Keratinocyte (primary cell): ENCODE measurements at regions not wholly inside any gene's neighbourhood (a gene's known extent, or its start where the extent isn't known, plus 50 kb on each side); places are given as distances from the start of the nearest gene placed in this dataset.

Source experiments
- DNase-seq: peaks from one replicate; pipeline ENCODE4 v3.0.0-alpha.2; 2011; ENCODE audit warnings: low read depth, missing footprints, low spot score
- FAIRE-seq: peaks from 2 replicates; lab custom pipeline; 2011; peaks lifted over from hg19 to GRCh38; lab: Jason Lieb, UNC
- H2AFZ ChIP-seq: 2 replicates; pipeline ENCODE4 v1.6.0; 2012; ENCODE audit warnings: low read length, control low read depth, inconsistent platforms; ENCODE audit not compliant: control insufficient read depth
- H3K27ac ChIP-seq: 2 replicates; pipeline ENCODE4 v1.5.1; 2011; ENCODE audit warnings: low read length; ENCODE audit not compliant: control insufficient read depth, insufficient read depth
- H3K27me3 ChIP-seq: 3 replicates; pipeline ENCODE4 v1.6.0; 2011; ENCODE audit warnings: low read length; ENCODE audit not compliant: control insufficient read depth, insufficient read depth; ENCODE audit errors: extremely low read depth
- H3K36me3 ChIP-seq, 2 experiments: 2 replicates in 1 of 2; 3 replicates in 1 of 2; pipeline ENCODE4 v1.5.1; 2011; ENCODE audit warnings: low read length in 2 of 2, mild to moderate bottlenecking in 1 of 2; ENCODE audit not compliant: control insufficient read depth in 2 of 2, insufficient read depth in 2 of 2; ENCODE audit errors: extremely low read depth in 1 of 2
- H3K4me1 ChIP-seq: 3 replicates; pipeline ENCODE4 v1.5.1; 2011; ENCODE audit warnings: low read length; ENCODE audit not compliant: control insufficient read depth, insufficient read depth; ENCODE audit errors: extremely low read depth
- H3K4me2 ChIP-seq: 3 replicates; pipeline ENCODE4 v1.6.0; 2011; ENCODE audit warnings: low read depth, low read length; ENCODE audit not compliant: control insufficient read depth, insufficient read depth; ENCODE audit errors: extremely low read depth
- H3K4me3 ChIP-seq, 3 experiments: fragments of 200-600 bp in 1 of 3; sonication (generic) in 1 of 3; 2 replicates in 2 of 3; 3 replicates in 1 of 3; pipeline ENCODE4 v1.5.1; 2011 to 2016; ENCODE audit warnings: low read length in 3 of 3, mild to moderate bottlenecking in 3 of 3, control low read depth in 2 of 3, inconsistent platforms in 1 of 3, low read depth in 1 of 3, mixed read lengths in 1 of 3, mixed run types in 1 of 3, moderate library complexity in 1 of 3; ENCODE audit not compliant: control insufficient read depth in 2 of 3, insufficient read depth in 2 of 3; ENCODE audit errors: extremely low read depth in 1 of 3
- H3K79me2 ChIP-seq: 2 replicates; pipeline ENCODE4 v1.6.0; 2012; ENCODE audit warnings: low read length; ENCODE audit not compliant: control insufficient read depth, insufficient read depth
- H3K9ac ChIP-seq: 3 replicates; pipeline ENCODE4 v1.6.0; 2011; ENCODE audit warnings: low read length; ENCODE audit not compliant: control insufficient read depth, insufficient read depth; ENCODE audit errors: extremely low read depth
- H3K9me1 ChIP-seq: 3 replicates; pipeline ENCODE4 v1.6.0; 2011; ENCODE audit warnings: low read length; ENCODE audit not compliant: control insufficient read depth, insufficient read depth; ENCODE audit errors: extremely low read depth
- H3K9me3 ChIP-seq: 2 replicates; pipeline ENCODE4 v1.5.1; 2012; ENCODE audit warnings: low read depth, low read length; ENCODE audit not compliant: control insufficient read depth
- H4K20me1 ChIP-seq: 3 replicates; pipeline ENCODE4 v1.6.0; 2011; ENCODE audit warnings: low read length; ENCODE audit not compliant: control insufficient read depth, insufficient read depth; ENCODE audit errors: extremely low read depth
- CTCF ChIP-seq, 3 experiments: IDR thresholded peaks in 1 of 3; conservative IDR thresholded peaks in 1 of 3; optimal IDR thresholded peaks in 1 of 3; 2 replicates in 2 of 3; 3 replicates in 1 of 3; pipeline versions ENCODE3 to v1.5.1; 2011; ENCODE audit warnings: low read length in 3 of 3, mild to moderate bottlenecking in 3 of 3, moderate library complexity in 2 of 3, control low read depth in 1 of 3, inconsistent platforms in 1 of 3; ENCODE audit not compliant: insufficient read depth in 2 of 3; ENCODE audit errors: extremely low read depth in 1 of 3
- EZH2 ChIP-seq: IDR thresholded peaks from one replicate; pipeline ENCODE4 v1.6.1; 2012; ENCODE audit warnings: inconsistent platforms, mild to moderate bottlenecking, low read length, moderate library complexity
- dilution Hi-C: fragments of 300-500 bp; cut with MboI; formaldehyde crosslinking; loops from one replicate; pipeline ENCODE4 v1.7.0; 2020; ENCODE audit warnings: low sequenced_read_pairs; ENCODE audit not compliant: extremely low pct_ligation_motif_present

DNA sequence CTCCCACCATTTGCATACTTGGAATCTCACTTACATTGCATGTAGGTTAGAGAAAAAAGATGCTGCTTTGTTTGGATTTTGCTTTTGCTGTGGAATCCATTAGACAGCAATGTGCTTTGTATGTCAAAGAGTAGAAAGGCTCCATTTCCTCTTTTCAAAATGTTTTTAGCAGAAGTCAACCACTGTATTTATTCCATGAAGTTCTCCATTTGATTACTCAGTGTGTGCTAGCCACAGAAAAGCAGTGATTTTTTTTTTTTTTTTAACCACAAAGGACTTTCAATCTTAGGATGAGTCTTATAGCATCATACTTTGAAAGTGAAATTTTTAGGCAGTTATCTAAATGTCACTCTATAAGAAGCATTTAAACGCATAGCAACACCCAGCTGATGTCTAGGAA lies 285.0 kb upstream of the ADAMTS9 start:
- Histone ChIP-seq H3K27me3 (no peaks in the 10 kb centered on the region), H3K9ac (no peak overlapping the region), H3K4me2 (no peak overlapping the region), H3K4me3 (no peak overlapping the region), H3K4me1 (peaks cover 21% of the 10 kb centered on the region), H3K36me3 (no peaks in the 10 kb centered on the region), H3K27ac (no peak overlapping the region), H3K9me1 (no peaks in the 10 kb centered on the region), H2AFZ (no peak overlapping the region), H3K79me2 (no peaks in the 10 kb centered on the region), H4K20me1 (no peaks in the 10 kb centered on the region), H3K9me3 (no peaks in the 10 kb centered on the region)
- FAIRE-seq (no peak), DNase-seq (no peak)
- TF ChIP-seq EZH2 = no peak
- no peak for TF ChIP-seq CTCF (optimal IDR thresholded peaks at IDR 0.05 in 1 of 3, IDR thresholded peaks at IDR 0.05 in 1 of 3, conservative IDR thresholded peaks at IDR 0.05 in 1 of 3; ENCODE audit: extremely low read depth in 1 of 3, insufficient read depth in 2 of 3, low read length in 3 of 3)
- dilution Hi-C loops = no loop called here

- dilution Hi-C loops = no loop called here
- H3K36me3 ChIP-seq = no peaks in the 10 kb centered on the region
- H3K27me3 ChIP-seq = no peaks in the 10 kb centered on the region
- H4K20me1 ChIP-seq = no peaks in the 10 kb centered on the region
- no peak for FAIRE-seq
- H3K4me2 ChIP-seq = no peak overlapping the region
- no peaks in the 10 kb centered on the region for H3K79me2 ChIP-seq
- H3K4me3 ChIP-seq = no peak overlapping the region
- no peaks in the 10 kb centered on the region for H3K9me3 ChIP-seq
- no peak for TF ChIP-seq EZH2
- no peak for TF ChIP-seq CTCF (optimal IDR thresholded peaks at IDR 0.05 in 1 of 3, IDR thresholded peaks at IDR 0.05 in 1 of 3, conservative IDR thresholded peaks at IDR 0.05 in 1 of 3; ENCODE audit: extremely low read depth in 1 of 3, insufficient read depth in 2 of 3, low read length in 3 of 3)
- no peak overlapping the region for H3K27ac ChIP-seq
- no peaks in the 10 kb centered on the region for H3K9me1 ChIP-seq
- peaks cover 10% of the 10 kb centered on the region for H3K4me1 ChIP-seq
- DNase-seq = no peak
- H3K9ac ChIP-seq = no peak overlapping the region
- no peak overlapping the region for H2AFZ ChIP-seq
Measured at GRCh38 chr3:64971602-64972001, 283.8 kb upstream of the ADAMTS9 start.
